KG1 (cell line): ENCODE measurements at regions not wholly inside any gene's neighbourhood (a gene's known extent, or its start where the extent isn't known, plus 50 kb on each side); places are given as distances from the start of the nearest gene placed in this dataset.

Experiments used
- DNase-seq: peaks from one replicate; lab custom pipeline; 2025; lab: John Stamatoyannopoulos, UW

GRCh38 chr1:195076682-195077081 is 1531.6 kb downstream of the KCNT2 start:
- DNase-seq = no peak

GRCh38 chr1:195075973-195076372 is 1532.3 kb downstream of the KCNT2 start:
- no peak for DNase-seq

GRCh38 chr1:195071461-195071860 is 1536.8 kb downstream of the KCNT2 start:
- DNase-seq = no peak

- DNase-seq = no peak
These were observed 1542.8 kb downstream of the KCNT2 start for GRCh38 chr1:195065437-195065836.

GRCh38 chr1:195064358-195064757 is 1543.9 kb downstream of the KCNT2 start:
- DNase-seq = no peak

GRCh38 chr1:195054217-195054687 is 1554.0 kb downstream of the KCNT2 start:
- no peak for DNase-seq

DNA sequence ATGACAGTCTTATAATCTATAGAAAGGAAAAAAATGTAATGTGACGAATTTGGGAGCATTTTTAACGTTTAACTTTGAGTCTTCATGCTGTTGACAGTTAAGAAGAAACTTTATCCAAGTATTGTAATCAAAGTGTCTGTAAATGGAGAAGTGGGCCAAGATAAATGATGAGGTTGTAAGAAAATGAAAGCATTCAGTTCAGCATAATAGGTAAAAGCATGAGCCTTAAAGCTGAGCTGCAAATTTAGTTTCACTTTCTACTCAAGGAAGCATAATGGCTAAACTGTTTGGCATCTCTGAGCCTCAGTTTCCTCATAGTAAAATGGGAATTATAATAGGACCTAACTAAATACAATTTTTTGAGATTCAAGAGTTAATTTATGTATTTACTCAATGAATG is 1554.8 kb downstream of the KCNT2 start:
- DNase-seq = no peak

DNA sequence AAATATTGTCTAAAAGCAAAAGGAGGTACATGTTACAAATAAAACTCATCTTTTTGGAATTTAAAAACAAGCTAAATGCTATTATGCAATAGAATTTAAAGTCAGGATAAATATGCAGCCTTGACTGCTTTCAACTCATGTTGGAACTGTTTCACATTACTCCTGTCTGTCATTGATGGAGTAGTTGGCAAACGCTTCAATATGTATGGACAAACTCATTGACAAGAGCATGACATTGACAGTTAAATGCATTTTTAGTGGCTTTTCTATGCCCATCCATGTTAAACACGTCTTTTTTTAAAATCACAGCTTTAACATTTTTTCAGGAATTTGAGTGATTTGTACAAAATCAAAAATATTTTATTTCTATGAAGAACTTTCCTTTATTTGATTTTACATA is 1560.5 kb downstream of the KCNT2 start:
- DNase-seq = no peak

DNA sequence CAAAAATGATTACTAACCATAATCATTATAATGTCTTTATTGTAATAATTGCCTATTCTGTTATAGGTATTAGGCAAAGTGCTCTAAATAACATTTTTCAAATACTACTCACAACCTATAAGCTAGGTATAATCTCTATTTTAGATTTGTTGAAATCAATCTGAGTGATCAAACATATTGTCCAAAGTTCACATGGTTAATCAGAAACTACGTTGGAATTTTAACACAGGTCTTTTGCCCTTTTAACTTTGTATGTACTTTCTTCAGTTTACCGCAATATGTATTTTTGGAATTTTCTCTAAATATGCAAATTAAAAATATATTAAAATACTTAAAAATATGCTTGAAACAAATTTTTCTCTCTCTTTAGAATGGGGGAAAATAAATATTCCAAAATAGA is 1563.2 kb downstream of the KCNT2 start:
- no peak for DNase-seq

GRCh38 chr1:195030793-195031192 is 1577.4 kb downstream of the KCNT2 start:
- no peak for DNase-seq

DNA sequence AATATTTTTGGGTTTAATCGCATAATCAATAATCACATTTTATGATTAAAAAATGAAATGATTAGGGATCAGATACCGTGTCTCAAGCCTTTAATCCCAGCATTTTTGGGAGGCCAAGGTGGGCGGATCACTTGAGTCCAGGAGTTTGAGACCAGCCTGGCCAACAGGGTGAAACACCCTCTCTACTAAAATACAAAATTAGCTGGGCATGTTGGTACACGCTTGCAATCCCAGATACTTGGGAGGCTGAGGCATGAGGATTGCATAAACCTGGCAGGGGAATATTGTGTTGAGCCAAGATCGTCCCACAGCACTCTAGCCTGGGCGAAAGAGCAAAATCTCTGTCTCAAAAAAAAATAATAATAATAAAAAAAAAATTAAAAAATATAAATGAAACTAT is 1581.4 kb downstream of the KCNT2 start:
- DNase-seq = no peak

GRCh38 chr1:195019385-195019784 is 1588.9 kb downstream of the KCNT2 start:
- no peak for DNase-seq

DNA sequence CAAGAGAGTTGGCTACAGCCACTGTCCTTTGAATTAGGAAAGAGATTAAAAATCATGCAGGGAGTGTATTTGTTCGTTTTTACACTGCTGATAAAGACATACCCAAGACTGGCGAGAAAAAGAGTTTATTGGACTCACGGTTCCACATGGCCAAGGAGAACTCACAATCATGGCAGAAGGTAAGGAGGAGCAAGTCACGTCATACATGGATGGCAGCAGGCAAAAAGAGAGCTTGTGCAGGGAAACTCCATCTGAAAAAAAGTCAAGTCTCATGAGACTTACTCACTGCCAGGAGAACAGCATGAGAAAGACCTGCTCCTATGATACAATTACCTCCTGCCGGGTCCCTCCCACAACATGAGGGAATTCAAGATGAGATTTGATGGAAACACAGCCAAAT is 1595.2 kb downstream of the KCNT2 start:
- DNase-seq = no peak

GRCh38 chr1:195005338-195005737 is 1602.9 kb downstream of the KCNT2 start:
- DNase-seq = no peak

DNA sequence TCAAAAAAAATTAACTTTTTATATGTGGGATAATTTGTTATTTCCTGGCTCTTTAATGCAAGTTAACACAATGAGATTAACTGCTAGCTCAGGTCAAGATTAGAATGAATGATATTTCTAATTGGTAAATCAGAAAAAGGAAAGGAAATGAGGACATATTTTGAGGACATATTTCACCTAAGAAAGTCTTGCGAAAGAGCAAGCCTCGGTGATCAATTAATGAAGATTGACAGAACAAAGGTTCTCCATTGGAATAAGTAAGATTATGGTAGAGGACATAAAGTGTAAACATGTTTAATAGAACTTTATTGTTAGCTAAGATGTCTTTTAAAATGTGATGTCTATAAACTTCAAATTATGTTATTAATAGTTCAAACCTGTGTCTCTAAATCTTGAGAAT is 1617.8 kb downstream of the KCNT2 start:
- no peak for DNase-seq

- no peak for DNase-seq
These were observed 1632.3 kb downstream of the KCNT2 start for GRCh38 chr1:194975913-194976312.

DNA sequence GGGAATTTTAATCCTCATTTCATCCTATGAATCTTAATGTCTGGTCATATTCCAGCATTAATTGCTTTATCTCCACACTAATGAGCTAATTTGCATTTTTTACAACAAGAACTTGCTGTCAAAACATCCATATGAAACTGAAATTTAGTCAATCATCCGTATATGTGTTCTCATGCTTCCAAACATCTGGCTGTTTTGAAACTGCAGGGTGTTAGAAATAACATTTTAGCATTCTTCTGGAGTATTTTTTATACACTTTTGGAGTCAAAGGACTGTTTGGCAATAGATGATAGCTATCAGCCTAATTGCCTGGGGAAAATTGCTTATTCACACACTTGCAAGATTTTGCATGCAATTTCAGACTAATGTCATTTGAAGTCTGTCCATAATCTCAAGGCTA is 1639.3 kb downstream of the KCNT2 start:
- no peak for DNase-seq

DNA sequence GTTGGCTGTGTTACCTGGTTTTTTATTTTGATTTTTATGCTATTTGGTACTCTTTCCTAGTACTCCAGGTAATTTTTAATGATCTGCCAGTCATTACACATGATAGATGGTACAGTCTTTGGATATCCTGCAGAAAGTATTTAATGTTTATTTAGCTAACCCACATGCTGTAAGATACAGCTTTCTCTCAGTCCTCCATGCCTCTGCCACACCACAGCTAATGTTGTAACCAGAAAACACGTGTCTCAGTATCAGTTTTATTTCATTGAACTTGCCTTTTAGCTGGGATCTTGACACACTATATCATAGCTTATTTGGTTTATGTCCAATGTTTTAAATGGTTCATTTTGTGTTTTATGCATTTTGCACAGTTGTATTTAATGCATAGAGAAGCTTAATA is 1648.4 kb downstream of the KCNT2 start:
- no peak for DNase-seq

- DNase-seq = no peak
These were observed 1656.1 kb downstream of the KCNT2 start for GRCh38 chr1:194952171-194952570.

GRCh38 chr1:194950584-194950983 is 1657.7 kb downstream of the KCNT2 start:
- no peak for DNase-seq

- no peak for DNase-seq
These were observed 1667.8 kb downstream of the KCNT2 start for GRCh38 chr1:194940336-194941030.

DNA sequence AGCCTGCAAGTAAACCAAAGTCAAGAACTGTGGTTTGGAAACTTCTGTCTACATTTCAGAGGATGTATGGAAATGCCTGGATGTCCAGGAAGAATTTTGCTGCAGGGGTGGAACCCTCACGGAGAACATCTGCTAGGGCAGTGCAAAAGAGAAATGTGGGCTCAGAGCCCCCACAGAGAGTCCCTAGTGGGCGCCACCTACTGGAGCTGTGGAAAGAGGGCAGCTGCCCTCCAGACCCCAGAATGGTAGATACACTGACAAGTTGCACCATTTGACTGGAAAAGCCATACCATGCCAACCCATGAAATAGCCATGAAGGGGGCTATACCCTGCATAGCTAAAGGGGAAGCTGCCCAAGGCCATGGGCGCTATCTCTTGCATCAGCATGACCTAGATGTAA is 1672.4 kb downstream of the KCNT2 start:
- DNase-seq = no peak

DNA sequence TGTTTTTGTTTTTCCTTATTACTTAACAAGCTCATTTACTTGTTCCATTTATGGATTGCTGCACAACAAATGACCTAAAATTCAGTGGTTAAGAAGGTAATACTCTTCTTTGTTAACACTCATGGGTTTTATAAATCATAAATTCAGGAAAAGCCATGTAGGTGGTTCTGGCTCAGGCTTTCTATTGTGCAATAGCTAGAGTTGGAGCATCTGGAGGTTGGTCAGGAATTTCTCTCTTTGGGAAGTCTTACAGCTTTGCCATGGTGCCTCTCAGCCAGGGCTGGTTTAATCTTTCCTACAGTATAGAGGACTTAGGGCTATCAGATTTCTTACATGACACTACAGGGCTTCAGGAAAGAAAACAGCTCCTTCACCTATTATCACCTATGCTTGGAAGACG is 1677.1 kb downstream of the KCNT2 start:
- DNase-seq = no peak

GRCh38 chr1:194930132-194930531 is 1678.1 kb downstream of the KCNT2 start:
- no peak for DNase-seq
